SU-DHL-6 (cell line): ENCODE measurements at regions not wholly inside any gene's neighbourhood (a gene's known extent, or its start where the extent isn't known, plus 50 kb on each side); places are given as distances from the start of the nearest gene placed in this dataset.

Source experiments
- EZH2phosphoT487 ChIP-seq: fragments of 200-600 bp; sonication (generic), shearing (Covaris generic); conservative IDR thresholded peaks from 2 replicates; pipeline ENCODE4 v1.6.1; 2018; ENCODE audit warnings: mild to moderate bottlenecking, antibody characterized with exemption, low read length, moderate library complexity, mixed read lengths
- TF ChIP-seq, protein P1 (sequence below): fragments of 200-600 bp; sonication (generic); IDR thresholded peaks from one replicate; pipeline ENCODE4 v1.5.1; 2017; ENCODE audit warnings: antibody characterized with exemption, mild to moderate bottlenecking, low read length, moderate library complexity; ENCODE audit not compliant: insufficient read depth, poor library complexity, severe bottlenecking

DNA sequence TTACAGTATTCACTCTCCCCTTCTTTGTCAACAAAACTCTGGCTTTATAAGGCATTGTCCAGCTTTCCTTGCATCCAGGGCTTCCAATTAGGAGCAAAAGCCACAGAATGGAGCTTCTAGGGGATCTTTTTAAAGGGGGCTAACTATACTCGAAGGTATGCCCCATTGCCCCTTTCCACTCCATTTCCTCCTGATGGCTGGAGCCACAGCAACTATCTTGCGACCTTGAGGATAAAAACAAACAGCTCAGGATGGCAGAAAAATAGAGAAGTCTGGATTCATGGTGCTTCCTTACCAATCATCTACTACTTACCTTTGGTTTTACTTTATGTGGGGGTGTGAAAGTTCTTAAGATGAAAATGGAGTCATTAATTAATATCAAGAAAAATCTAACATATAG is 206.3 kb upstream of the PODXL start:
- TF ChIP-seq, protein P1, sequence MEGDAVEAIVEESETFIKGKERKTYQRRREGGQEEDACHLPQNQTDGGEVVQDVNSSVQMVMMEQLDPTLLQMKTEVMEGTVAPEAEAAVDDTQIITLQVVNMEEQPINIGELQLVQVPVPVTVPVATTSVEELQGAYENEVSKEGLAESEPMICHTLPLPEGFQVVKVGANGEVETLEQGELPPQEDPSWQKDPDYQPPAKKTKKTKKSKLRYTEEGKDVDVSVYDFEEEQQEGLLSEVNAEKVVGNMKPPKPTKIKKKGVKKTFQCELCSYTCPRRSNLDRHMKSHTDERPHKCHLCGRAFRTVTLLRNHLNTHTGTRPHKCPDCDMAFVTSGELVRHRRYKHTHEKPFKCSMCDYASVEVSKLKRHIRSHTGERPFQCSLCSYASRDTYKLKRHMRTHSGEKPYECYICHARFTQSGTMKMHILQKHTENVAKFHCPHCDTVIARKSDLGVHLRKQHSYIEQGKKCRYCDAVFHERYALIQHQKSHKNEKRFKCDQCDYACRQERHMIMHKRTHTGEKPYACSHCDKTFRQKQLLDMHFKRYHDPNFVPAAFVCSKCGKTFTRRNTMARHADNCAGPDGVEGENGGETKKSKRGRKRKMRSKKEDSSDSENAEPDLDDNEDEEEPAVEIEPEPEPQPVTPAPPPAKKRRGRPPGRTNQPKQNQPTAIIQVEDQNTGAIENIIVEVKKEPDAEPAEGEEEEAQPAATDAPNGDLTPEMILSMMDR, result no peak
- TF ChIP-seq EZH2phosphoT487, result no peak
